ENCODE measurements at regions not wholly inside any gene's neighbourhood (a gene's known extent, or its start where the extent isn't known, plus 50 kb on each side); places are given as distances from the start of the nearest gene placed in this dataset.

DNA sequence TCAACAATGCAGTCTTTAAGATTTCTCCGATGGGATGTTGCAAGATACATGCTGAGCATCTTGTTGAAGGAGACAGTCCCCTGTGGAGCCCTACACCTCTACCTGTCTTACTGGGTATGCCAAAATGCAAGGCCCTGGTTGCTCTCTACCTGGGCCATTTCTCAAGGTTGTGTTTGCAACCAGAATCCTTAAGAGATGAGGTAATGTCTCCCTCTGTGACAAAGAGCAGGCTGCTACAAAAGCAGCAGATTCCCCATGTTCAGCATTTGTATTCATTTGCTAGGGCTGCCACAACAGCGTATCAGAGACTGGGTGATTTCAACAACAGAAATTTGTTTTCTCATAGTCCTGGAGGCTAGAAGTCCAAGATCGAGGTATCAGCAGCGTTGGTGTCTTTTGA, 138.4 kb upstream of the RPS23 start:
- TF ChIP-seq, protein P1, sequence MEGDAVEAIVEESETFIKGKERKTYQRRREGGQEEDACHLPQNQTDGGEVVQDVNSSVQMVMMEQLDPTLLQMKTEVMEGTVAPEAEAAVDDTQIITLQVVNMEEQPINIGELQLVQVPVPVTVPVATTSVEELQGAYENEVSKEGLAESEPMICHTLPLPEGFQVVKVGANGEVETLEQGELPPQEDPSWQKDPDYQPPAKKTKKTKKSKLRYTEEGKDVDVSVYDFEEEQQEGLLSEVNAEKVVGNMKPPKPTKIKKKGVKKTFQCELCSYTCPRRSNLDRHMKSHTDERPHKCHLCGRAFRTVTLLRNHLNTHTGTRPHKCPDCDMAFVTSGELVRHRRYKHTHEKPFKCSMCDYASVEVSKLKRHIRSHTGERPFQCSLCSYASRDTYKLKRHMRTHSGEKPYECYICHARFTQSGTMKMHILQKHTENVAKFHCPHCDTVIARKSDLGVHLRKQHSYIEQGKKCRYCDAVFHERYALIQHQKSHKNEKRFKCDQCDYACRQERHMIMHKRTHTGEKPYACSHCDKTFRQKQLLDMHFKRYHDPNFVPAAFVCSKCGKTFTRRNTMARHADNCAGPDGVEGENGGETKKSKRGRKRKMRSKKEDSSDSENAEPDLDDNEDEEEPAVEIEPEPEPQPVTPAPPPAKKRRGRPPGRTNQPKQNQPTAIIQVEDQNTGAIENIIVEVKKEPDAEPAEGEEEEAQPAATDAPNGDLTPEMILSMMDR (IDR thresholded peaks at IDR 0.05 in 2 of 3, conservative IDR thresholded peaks at IDR 0.05 in 1 of 3; ENCODE audit: borderline replicate concordance in 1 of 3, insufficient read depth in 1 of 3, low read depth in 2 of 3, low read length in 2 of 3) = no peak
- TF ChIP-seq SRF (IDR thresholded peaks at IDR 0.05; ENCODE audit: low read depth) (no peak), POLR2A (IDR thresholded peaks at IDR 0.05; ENCODE audit: borderline replicate concordance, extremely low read depth, insufficient read depth, insufficient read length) (no peak), YY1 (IDR thresholded peaks at IDR 0.05; ENCODE audit: extremely low read depth, insufficient replicate concordance, low read depth, low read length) (no peak)
- TF ChIP-seq, protein P2, sequence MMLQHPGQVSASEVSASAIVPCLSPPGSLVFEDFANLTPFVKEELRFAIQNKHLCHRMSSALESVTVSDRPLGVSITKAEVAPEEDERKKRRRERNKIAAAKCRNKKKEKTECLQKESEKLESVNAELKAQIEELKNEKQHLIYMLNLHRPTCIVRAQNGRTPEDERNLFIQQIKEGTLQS (IDR thresholded peaks at IDR 0.05) = no peak
